Panc1 (cell line): ENCODE measurements at regions not wholly inside any gene's neighbourhood (a gene's known extent, or its start where the extent isn't known, plus 50 kb on each side); places are given as distances from the start of the nearest gene placed in this dataset.

ENCODE experiments used
- ATAC-seq: fragments of 200-7000 bp; cut with Tn5 transposase; 2 replicates; pipeline ENCODE4 v1.9.1; 2020; ENCODE audit warnings: mild to moderate bottlenecking, moderate library complexity
- BruUV-seq: library from RNA; stranded (reverse); fragments of 400-500 nt; replicated peaks from 2 replicates; lab custom pipeline; 2021; lab: Mats Ljungman, UMichigan
- CTCF ChIA-PET: fragments of 300-600 bp; sonication (Branson Sonifier 250); formaldehyde crosslinking; loops from one replicate; lab custom pipeline; 2022; ENCODE audit warnings: antibody characterized with exemption; lab: Charles Lee
- POLR2A ChIA-PET: fragments of 300-600 bp; sonication (Branson Sonifier 250); formaldehyde crosslinking; loops from one replicate; lab custom pipeline; 2022; ENCODE audit warnings: antibody characterized with exemption; lab: Charles Lee
- DNase-seq: peaks from one replicate; pipeline ENCODE4 v3.0.0-alpha.2; 2010; ENCODE audit warnings: low read depth, low spot score
- H3K27ac ChIP-seq: 2 replicates; pipeline ENCODE4 v1.5.1; 2011; ENCODE audit warnings: mild to moderate bottlenecking, low read length, inconsistent platforms
- H3K27me3 ChIP-seq: fragments of 200-500 bp; sonication (Bioruptor generic); 2 replicates; pipeline ENCODE4 v1.6.0; 2014; ENCODE audit warnings: low read length, inconsistent platforms; ENCODE audit not compliant: control insufficient read depth, insufficient read depth
- H3K36me3 ChIP-seq: fragments of 200-500 bp; sonication (Bioruptor generic); 2 replicates; pipeline ENCODE4 v1.5.1; 2014; ENCODE audit warnings: inconsistent platforms, mild to moderate bottlenecking, low read length, moderate library complexity; ENCODE audit not compliant: control insufficient read depth, insufficient read depth
- H3K4me1 ChIP-seq: 2 replicates; pipeline ENCODE4 v1.5.1; 2011; ENCODE audit warnings: inconsistent platforms, mild to moderate bottlenecking, low read length, moderate library complexity; ENCODE audit not compliant: control insufficient read depth, insufficient read depth
- H3K4me3 ChIP-seq, 2 experiments: 2 replicates each; pipeline ENCODE4 v1.5.1; 2011 to 2012; ENCODE audit warnings: low read depth in 2 of 2, low read length in 2 of 2, mild to moderate bottlenecking in 2 of 2, inconsistent platforms in 1 of 2, moderate library complexity in 1 of 2
- H3K9me3 ChIP-seq: fragments of 200-500 bp; sonication (Bioruptor generic); 2 replicates; pipeline ENCODE4 v1.5.1; 2014; ENCODE audit warnings: low read depth, mild to moderate bottlenecking, inconsistent platforms, low read length, moderate library complexity; ENCODE audit not compliant: control insufficient read depth, insufficient read depth
- POLR2AphosphoS5 ChIP-seq: IDR thresholded peaks from 2 replicates; pipeline ENCODE4 v1.6.1; 2012; ENCODE audit warnings: mild to moderate bottlenecking, low read depth, low read length, moderate library complexity
- SIN3A ChIP-seq: IDR thresholded peaks from 2 replicates; pipeline ENCODE4 v1.6.1; 2012; ENCODE audit warnings: low read depth, mild to moderate bottlenecking, low read length, moderate library complexity, borderline replicate concordance; ENCODE audit not compliant: insufficient read depth
- TCF7L2 ChIP-seq: IDR thresholded peaks from 2 replicates; pipeline ENCODE4 v1.6.1; 2011; ENCODE audit warnings: mild to moderate bottlenecking, low read depth, low read length, inconsistent platforms
- in situ Hi-C: cut with HindIII; loops from 2 replicates; pipeline ENCODE4 v1.10.0; 2016; ENCODE audit warnings: low sequenced_read_pairs, low pct_unique_long_range_greater_than_20kb
- intact Hi-C: fragments of 100-400 bp; cut with micrococcal nuclease; formaldehyde crosslinking; loops from one replicate; pipeline ENCODE4 v1.10.0; 2022; ENCODE audit not compliant: unreplicated experiment
- TF ChIP-seq, protein P1 (sequence below), 2 experiments: IDR thresholded peaks; 2 replicates each; pipeline ENCODE4 v1.6.1; 2011 to 2012; ENCODE audit warnings: low read depth in 2 of 2, control low read depth in 1 of 2, low read length in 1 of 2, mild to moderate bottlenecking in 1 of 2, moderate library complexity in 1 of 2; ENCODE audit not compliant: insufficient read depth in 1 of 2
- TF ChIP-seq, protein P2 (sequence below): fragments of 450-650 bp; IDR thresholded peaks from 2 replicates; pipeline ENCODE4 v1.5.1; 2017; ENCODE audit warnings: mild to moderate bottlenecking

- Histone ChIP-seq H3K9me3 (no peaks in the 10 kb centered on the region), H3K4me1 (no peaks in the 10 kb centered on the region), H3K36me3 (no peaks in the 10 kb centered on the region), H3K27ac (no peak overlapping the region), H3K4me3 (no peak overlapping the region), H3K27me3 (no peaks in the 10 kb centered on the region)
- no peak for ATAC-seq
- intact Hi-C loops, result no loop called here
- TF ChIP-seq, protein P1, sequence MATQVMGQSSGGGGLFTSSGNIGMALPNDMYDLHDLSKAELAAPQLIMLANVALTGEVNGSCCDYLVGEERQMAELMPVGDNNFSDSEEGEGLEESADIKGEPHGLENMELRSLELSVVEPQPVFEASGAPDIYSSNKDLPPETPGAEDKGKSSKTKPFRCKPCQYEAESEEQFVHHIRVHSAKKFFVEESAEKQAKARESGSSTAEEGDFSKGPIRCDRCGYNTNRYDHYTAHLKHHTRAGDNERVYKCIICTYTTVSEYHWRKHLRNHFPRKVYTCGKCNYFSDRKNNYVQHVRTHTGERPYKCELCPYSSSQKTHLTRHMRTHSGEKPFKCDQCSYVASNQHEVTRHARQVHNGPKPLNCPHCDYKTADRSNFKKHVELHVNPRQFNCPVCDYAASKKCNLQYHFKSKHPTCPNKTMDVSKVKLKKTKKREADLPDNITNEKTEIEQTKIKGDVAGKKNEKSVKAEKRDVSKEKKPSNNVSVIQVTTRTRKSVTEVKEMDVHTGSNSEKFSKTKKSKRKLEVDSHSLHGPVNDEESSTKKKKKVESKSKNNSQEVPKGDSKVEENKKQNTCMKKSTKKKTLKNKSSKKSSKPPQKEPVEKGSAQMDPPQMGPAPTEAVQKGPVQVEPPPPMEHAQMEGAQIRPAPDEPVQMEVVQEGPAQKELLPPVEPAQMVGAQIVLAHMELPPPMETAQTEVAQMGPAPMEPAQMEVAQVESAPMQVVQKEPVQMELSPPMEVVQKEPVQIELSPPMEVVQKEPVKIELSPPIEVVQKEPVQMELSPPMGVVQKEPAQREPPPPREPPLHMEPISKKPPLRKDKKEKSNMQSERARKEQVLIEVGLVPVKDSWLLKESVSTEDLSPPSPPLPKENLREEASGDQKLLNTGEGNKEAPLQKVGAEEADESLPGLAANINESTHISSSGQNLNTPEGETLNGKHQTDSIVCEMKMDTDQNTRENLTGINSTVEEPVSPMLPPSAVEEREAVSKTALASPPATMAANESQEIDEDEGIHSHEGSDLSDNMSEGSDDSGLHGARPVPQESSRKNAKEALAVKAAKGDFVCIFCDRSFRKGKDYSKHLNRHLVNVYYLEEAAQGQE (IDR thresholded peaks at IDR 0.05; ENCODE audit: insufficient read depth in 1 of 2, low read depth in 2 of 2, low read length in 1 of 2), result no peak
- no peak for TF ChIP-seq POLR2AphosphoS5
- TF ChIP-seq SIN3A, result no peak
- TF ChIP-seq, protein P2, sequence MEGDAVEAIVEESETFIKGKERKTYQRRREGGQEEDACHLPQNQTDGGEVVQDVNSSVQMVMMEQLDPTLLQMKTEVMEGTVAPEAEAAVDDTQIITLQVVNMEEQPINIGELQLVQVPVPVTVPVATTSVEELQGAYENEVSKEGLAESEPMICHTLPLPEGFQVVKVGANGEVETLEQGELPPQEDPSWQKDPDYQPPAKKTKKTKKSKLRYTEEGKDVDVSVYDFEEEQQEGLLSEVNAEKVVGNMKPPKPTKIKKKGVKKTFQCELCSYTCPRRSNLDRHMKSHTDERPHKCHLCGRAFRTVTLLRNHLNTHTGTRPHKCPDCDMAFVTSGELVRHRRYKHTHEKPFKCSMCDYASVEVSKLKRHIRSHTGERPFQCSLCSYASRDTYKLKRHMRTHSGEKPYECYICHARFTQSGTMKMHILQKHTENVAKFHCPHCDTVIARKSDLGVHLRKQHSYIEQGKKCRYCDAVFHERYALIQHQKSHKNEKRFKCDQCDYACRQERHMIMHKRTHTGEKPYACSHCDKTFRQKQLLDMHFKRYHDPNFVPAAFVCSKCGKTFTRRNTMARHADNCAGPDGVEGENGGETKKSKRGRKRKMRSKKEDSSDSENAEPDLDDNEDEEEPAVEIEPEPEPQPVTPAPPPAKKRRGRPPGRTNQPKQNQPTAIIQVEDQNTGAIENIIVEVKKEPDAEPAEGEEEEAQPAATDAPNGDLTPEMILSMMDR, result no peak
- no peak for TF ChIP-seq TCF7L2
- in situ Hi-C loops, result no loop called here
- DNase-seq, result no peak
- ChIA-PET CTCF (no interaction called here), POLR2A (no interaction called here)
- no TSS peak for BruUV-seq
Measured at GRCh38 chr13:47418206-47418920, 521.5 kb upstream of the HTR2A start.

DNA sequence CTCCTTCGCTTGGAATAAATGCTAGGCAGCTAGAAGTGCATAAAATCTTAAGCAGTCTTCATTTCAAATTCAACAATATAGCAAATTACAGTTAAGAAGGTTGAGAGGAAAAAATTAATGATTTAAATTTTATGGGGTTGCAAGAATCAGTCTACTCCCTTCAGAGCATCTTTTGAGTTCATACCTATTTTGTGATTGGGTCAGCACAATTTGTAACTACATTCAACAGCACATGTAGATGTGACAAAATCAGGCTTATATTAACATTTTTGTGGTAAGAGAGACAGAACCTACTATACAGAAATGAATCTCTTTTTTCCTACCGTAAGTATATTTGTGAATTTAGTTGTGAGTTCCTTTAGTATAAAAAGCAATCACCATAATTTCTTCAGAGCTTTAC, 520.6 kb upstream of the HTR2A start:
- CTCF ChIA-PET, result no interaction called here
- TF ChIP-seq, protein P1 (IDR thresholded peaks at IDR 0.05; ENCODE audit: insufficient read depth in 1 of 2, low read depth in 2 of 2, low read length in 1 of 2), result no peak
- TF ChIP-seq POLR2AphosphoS5, result no peak
- TF ChIP-seq, protein P2, result no peak
- TF ChIP-seq SIN3A, result no peak
- no peak for TF ChIP-seq TCF7L2
- no peaks in the 10 kb centered on the region for H3K27me3 ChIP-seq
- H3K4me3 ChIP-seq, result no peak overlapping the region
- no peak overlapping the region for H3K27ac ChIP-seq
- no peak for DNase-seq
- no TSS peak for BruUV-seq
- no peak for ATAC-seq
- POLR2A ChIA-PET, result no interaction called here
- intact Hi-C loops, result no loop called here
- H3K4me1 ChIP-seq, result no peaks in the 10 kb centered on the region
- no peaks in the 10 kb centered on the region for H3K36me3 ChIP-seq
- H3K9me3 ChIP-seq, result no peaks in the 10 kb centered on the region
- in situ Hi-C loops, result no loop called here
